CD4-positive, alpha-beta T cell (primary cell): ENCODE measurements at regions not wholly inside any gene's neighbourhood (a gene's known extent, or its start where the extent isn't known, plus 50 kb on each side); places are given as distances from the start of the nearest gene placed in this dataset.

Source experiments
- ATAC-seq: fragments of 200-7000 bp; cut with Tn5 transposase; one replicate; pipeline ENCODE4 v1.10.0; 2022; ENCODE audit warnings: mild to moderate bottlenecking; ENCODE audit not compliant: poor library complexity
- CTCF ChIA-PET: fragments of 350-600 bp; sonication (Branson Sonifier 250); formaldehyde crosslinking; loops from one replicate; lab custom pipeline; 2021; ENCODE audit warnings: antibody characterized with exemption, inconsistent platforms; lab: Charles Lee
- POLR2A ChIA-PET: fragments of 350-600 bp; sonication (Branson Sonifier 250); formaldehyde crosslinking; loops from one replicate; lab custom pipeline; 2021; ENCODE audit warnings: antibody characterized with exemption, inconsistent platforms; lab: Charles Lee
- DNase-seq, 14 experiments: peaks; one replicate each; pipeline ENCODE4 v3.0.0-alpha.2; 2013 to 2020; ENCODE audit warnings: mixed read lengths in 2 of 14
- H3K27ac ChIP-seq, 2 donors: one replicate each; pipeline versions ENCODE4 v1.5.1 to v1.7.0; 2013; ENCODE audit warnings: low read length in 2 of 2, low read depth in 1 of 2, mild to moderate bottlenecking in 1 of 2
- H3K27me3 ChIP-seq, 2 experiments: 1 replicate in 1 of 2; 2 replicates in 1 of 2; pipeline versions ENCODE4 v1.6.1 to v1.7.0; 2013; ENCODE audit warnings: low read length in 2 of 2, control low read depth in 1 of 2, mild to moderate bottlenecking in 1 of 2, moderate library complexity in 1 of 2; ENCODE audit not compliant: insufficient read depth in 2 of 2, control insufficient read depth in 1 of 2
- H3K36me3 ChIP-seq: one replicate; pipeline ENCODE4 v1.6.1; 2013; ENCODE audit warnings: low read length, control low read depth; ENCODE audit not compliant: insufficient read depth
- H3K4me1 ChIP-seq: one replicate; pipeline ENCODE4 v1.6.1; 2013; ENCODE audit warnings: low read length, control low read depth; ENCODE audit not compliant: insufficient read depth
- H3K4me3 ChIP-seq: one replicate; pipeline ENCODE4 v1.5.1; 2013; ENCODE audit warnings: mild to moderate bottlenecking, low read length, moderate library complexity
- H3K9me3 ChIP-seq, 2 experiments: 1 replicate in 1 of 2; 2 replicates in 1 of 2; pipeline versions ENCODE4 v1.6.1 to v1.7.0; 2013; ENCODE audit warnings: low read length in 2 of 2, mild to moderate bottlenecking in 2 of 2, control low read depth in 1 of 2, moderate library complexity in 1 of 2; ENCODE audit not compliant: control insufficient read depth in 1 of 2, insufficient read depth in 1 of 2
- H3K27ac Mint-ChIP-seq: one replicate; pipeline ENCODE4 v1.8.0; 2020; ENCODE audit warnings: mixed read lengths
- H3K27me3 Mint-ChIP-seq: one replicate; pipeline ENCODE4 v1.8.0; 2021; ENCODE audit warnings: mixed read lengths
- H3K36me3 Mint-ChIP-seq: one replicate; pipeline ENCODE4 v1.8.0; 2021; ENCODE audit warnings: low read depth, mixed read lengths
- H3K4me1 Mint-ChIP-seq: one replicate; pipeline ENCODE4 v1.8.0; 2021; ENCODE audit warnings: low read depth, mixed read lengths
- H3K4me3 Mint-ChIP-seq: one replicate; pipeline ENCODE4 v1.8.0; 2020; ENCODE audit warnings: mild to moderate bottlenecking, mixed read lengths
- H3K9me3 Mint-ChIP-seq: one replicate; pipeline ENCODE4 v1.8.0; 2020; ENCODE audit warnings: mixed read lengths
- CTCF ChIP-seq: fragments of 200-600 bp; IDR thresholded peaks from one replicate; pipeline ENCODE4 v1.8.0; 2022; ENCODE audit warnings: antibody characterized with exemption, mild to moderate bottlenecking
- intact Hi-C, 2 experiments: fragments of 100-400 bp; cut with DNase I in 1 of 2; cut with micrococcal nuclease in 1 of 2; formaldehyde crosslinking; loops; one replicate each; pipeline versions ENCODE4 v1.15.1 to v1.9.0; 2023 to 2025; cut with DNase I, micrococcal nuclease

GRCh38 chr3:135310317-135310716 is 515.3 kb downstream of the EPHB1 start:
- intact Hi-C loops: no loop called here
- Mint-ChIP-seq H3K4me1 (no peaks in the 10 kb centered on the region), H3K4me3 (no peak overlapping the region), H3K36me3 (no peaks in the 10 kb centered on the region), H3K9me3 (no peaks in the 10 kb centered on the region), H3K27ac (no peak overlapping the region), H3K27me3 (no peaks in the 10 kb centered on the region)
- ChIA-PET POLR2A (no interaction called here), CTCF (interaction anchor here (1.1 kb wide), 1 partner anchor 12 kb away, joined by 3 read pairs; no protein-coding TSS in a partner anchor)
- Histone ChIP-seq H3K4me3 (no peak overlapping the region), H3K27me3 (no peaks in the 10 kb centered on the region), H3K27ac (no peak overlapping the region), H3K36me3 (no peaks in the 10 kb centered on the region), H3K9me3 (peaks cover 0 to 8% of the 10 kb centered on the region in 2 experiments), H3K4me1 (no peaks in the 10 kb centered on the region)
- no peak for ATAC-seq
- TF ChIP-seq CTCF: no peak
- DNase-seq: no peak

- Histone ChIP-seq H3K27ac (no peak overlapping the region), H3K27me3 (no peaks in the 10 kb centered on the region), H3K4me1 (no peaks in the 10 kb centered on the region), H3K9me3 (peaks cover 0 to 4% of the 10 kb centered on the region in 2 experiments), H3K4me3 (no peak overlapping the region), H3K36me3 (no peaks in the 10 kb centered on the region)
- Mint-ChIP-seq H3K27ac (no peak overlapping the region), H3K9me3 (peaks cover 2% of the 10 kb centered on the region), H3K36me3 (no peaks in the 10 kb centered on the region), H3K4me1 (no peaks in the 10 kb centered on the region), H3K27me3 (no peaks in the 10 kb centered on the region), H3K4me3 (no peak overlapping the region)
- DNase-seq (no peak), ATAC-seq (no peak)
- intact Hi-C loops: no loop called here
- TF ChIP-seq CTCF: no peak
- ChIA-PET CTCF (no interaction called here), POLR2A (no interaction called here)
Measured at GRCh38 chr3:135311699-135312098, 516.6 kb downstream of the EPHB1 start.

- DNase-seq (no peak), ATAC-seq (no peak)
- no peak for TF ChIP-seq CTCF
- Histone ChIP-seq H3K9me3 (no peaks in the 10 kb centered on the region), H3K27ac (no peak overlapping the region), H3K4me1 (no peaks in the 10 kb centered on the region), H3K36me3 (no peaks in the 10 kb centered on the region), H3K27me3 (no peaks in the 10 kb centered on the region), H3K4me3 (no peak overlapping the region)
- H3K4me1 Mint-ChIP-seq: no peaks in the 10 kb centered on the region
- ChIA-PET POLR2A (no interaction called here), CTCF (no interaction called here)
- no peak overlapping the region for H3K4me3 Mint-ChIP-seq
- no peaks in the 10 kb centered on the region for H3K27me3 Mint-ChIP-seq
- no peak overlapping the region for H3K27ac Mint-ChIP-seq
- intact Hi-C loops: no loop called here
- H3K36me3 Mint-ChIP-seq: no peaks in the 10 kb centered on the region
- H3K9me3 Mint-ChIP-seq: peaks cover 2% of the 10 kb centered on the region
Measured at GRCh38 chr3:135314237-135314636, 519.2 kb downstream of the EPHB1 start.
